ENCODE measurements at regions not wholly inside any gene's neighbourhood (a gene's known extent, or its start where the extent isn't known, plus 50 kb on each side); places are given as distances from the start of the nearest gene placed in this dataset.

- no peak for TF ChIP-seq EZH2 (IDR thresholded peaks at IDR 0.05; ENCODE audit: borderline replicate concordance, insufficient read depth, low read length, poor library complexity, severe bottlenecking)
- TF ChIP-seq CTCF (IDR thresholded peaks at IDR 0.05; ENCODE audit: poor library complexity, severe bottlenecking), result no peak
These were observed 514.3 kb downstream of the GBA3 start for GRCh38 chr4:23207059-23207458.

Measured in neural cell (in vitro differentiated cells).